Epithelial cell of proximal tubule (primary cell): ENCODE measurements at regions not wholly inside any gene's neighbourhood (a gene's known extent, or its start where the extent isn't known, plus 50 kb on each side); places are given as distances from the start of the nearest gene placed in this dataset.

Source experiments
- DNase-seq: peaks from one replicate; pipeline ENCODE4 v3.0.0-alpha.2; 2011; ENCODE audit warnings: low read depth
- H3K4me3 ChIP-seq: 2 replicates; pipeline ENCODE4 v1.5.1; 2011; ENCODE audit warnings: low read depth, mild to moderate bottlenecking, low read length
- TF ChIP-seq, protein P1 (sequence below): conservative IDR thresholded peaks from 2 replicates; pipeline ENCODE4 v1.5.1; 2012; ENCODE audit warnings: low read depth, mild to moderate bottlenecking, low read length

DNA sequence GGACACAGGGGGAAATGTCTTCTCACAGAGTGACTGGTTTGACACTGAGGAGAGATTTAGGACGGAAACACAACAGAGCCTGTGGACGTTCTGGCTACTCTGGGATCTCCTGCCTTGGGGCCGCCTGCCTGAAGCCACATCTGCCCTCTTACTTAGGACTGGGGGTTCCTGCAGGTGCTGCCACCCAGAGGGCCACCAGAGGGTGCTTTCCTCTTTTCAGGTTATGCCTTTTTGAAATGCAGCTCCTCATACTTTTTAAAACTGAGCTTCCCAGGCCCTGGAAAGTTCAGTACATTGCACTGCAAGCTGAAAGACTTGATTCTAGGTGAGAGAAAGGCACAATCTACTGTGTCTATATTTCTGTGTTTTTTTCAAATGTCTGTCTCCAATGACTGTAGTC is 92.2 kb upstream of the PGRMC2 start:
- TF ChIP-seq, protein P1, sequence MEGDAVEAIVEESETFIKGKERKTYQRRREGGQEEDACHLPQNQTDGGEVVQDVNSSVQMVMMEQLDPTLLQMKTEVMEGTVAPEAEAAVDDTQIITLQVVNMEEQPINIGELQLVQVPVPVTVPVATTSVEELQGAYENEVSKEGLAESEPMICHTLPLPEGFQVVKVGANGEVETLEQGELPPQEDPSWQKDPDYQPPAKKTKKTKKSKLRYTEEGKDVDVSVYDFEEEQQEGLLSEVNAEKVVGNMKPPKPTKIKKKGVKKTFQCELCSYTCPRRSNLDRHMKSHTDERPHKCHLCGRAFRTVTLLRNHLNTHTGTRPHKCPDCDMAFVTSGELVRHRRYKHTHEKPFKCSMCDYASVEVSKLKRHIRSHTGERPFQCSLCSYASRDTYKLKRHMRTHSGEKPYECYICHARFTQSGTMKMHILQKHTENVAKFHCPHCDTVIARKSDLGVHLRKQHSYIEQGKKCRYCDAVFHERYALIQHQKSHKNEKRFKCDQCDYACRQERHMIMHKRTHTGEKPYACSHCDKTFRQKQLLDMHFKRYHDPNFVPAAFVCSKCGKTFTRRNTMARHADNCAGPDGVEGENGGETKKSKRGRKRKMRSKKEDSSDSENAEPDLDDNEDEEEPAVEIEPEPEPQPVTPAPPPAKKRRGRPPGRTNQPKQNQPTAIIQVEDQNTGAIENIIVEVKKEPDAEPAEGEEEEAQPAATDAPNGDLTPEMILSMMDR = peak; percentile 81
- H3K4me3 ChIP-seq = no peak overlapping the region
- no peak for DNase-seq

DNA sequence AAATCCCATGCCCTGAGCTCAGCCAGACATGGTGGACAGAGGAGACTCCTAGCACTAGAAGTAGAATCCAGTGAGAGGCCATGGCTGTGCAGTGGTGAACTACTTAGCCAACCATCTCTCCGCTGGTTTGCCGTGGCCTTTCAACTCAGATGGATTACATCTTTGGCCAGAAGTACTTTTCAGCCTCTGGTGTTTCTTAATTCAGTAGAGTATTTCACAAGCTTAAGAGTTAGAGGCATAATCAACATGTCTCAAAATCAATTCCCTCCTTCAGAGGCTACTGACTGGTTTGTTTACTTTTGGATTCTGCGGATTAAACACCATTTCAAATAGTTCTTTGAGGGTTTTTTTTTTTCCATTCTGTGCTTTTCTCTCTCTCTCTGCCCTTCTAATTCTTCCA is 91.1 kb upstream of the PGRMC2 start:
- no peak overlapping the region for H3K4me3 ChIP-seq
- no peak for DNase-seq
- TF ChIP-seq, protein P1 = no peak

DNA sequence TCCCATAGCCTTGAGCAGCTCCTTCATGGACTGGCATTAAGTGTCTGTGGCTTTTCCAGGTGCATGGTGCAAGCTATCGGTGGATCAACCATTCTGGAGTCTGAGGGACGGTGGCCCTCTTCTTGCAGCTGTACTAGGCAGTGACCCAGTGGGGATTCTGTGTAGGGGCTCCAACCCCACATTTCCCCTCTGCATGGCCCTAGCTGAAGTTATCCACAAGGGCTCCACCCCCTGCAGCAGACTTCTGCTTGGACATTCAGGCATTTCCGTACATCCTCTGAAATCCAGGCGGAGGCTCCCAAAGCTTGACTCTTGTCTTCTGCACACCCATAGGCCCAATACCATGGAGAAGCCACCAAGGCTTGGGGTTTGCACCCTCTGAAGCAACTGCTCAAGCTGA is 89.3 kb upstream of the PGRMC2 start:
- DNase-seq = no peak
- no peak overlapping the region for H3K4me3 ChIP-seq
- TF ChIP-seq, protein P1 = no peak

DNA sequence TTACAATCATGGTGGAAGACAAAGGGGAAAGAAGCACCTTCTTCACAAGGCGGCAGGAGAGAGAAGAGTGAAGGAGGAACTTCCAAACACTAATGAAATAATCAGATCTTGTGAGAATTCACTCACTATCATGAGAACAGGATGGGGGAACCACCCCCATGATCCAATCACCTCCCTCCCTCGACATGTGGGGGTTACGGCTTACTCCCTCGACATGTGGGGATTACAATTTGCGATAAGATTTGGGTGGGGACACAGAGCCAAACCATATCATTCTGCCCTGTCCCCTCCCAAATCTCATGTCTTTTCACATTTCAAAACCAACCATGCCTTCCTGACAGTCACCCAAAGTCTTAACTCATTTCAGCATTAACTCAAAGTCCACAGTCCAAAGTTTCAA is 88.7 kb upstream of the PGRMC2 start:
- no peak overlapping the region for H3K4me3 ChIP-seq
- no peak for DNase-seq
- TF ChIP-seq, protein P1 = no peak

DNA sequence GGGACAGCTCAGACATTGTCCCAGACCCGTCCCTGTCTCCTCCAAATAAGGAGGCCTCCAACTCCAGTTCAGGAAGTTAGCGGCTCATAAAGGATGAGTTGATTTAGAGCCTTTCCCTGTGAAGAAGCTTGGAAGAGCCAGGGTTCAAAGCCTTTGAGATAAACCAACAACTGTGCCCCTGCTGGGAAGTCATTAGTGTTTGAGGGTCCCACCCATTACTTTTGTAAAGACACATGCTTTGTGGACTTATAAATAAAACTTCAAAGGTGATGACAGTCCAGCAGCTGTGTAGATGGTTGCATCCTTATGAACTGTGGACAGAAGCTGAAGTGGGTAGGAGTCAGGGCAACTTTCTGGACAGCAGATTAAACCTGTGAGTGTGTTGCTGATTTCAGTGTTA is 86.0 kb upstream of the PGRMC2 start:
- no peak for DNase-seq
- H3K4me3 ChIP-seq = no peak overlapping the region
- TF ChIP-seq, protein P1 = no peak

DNA sequence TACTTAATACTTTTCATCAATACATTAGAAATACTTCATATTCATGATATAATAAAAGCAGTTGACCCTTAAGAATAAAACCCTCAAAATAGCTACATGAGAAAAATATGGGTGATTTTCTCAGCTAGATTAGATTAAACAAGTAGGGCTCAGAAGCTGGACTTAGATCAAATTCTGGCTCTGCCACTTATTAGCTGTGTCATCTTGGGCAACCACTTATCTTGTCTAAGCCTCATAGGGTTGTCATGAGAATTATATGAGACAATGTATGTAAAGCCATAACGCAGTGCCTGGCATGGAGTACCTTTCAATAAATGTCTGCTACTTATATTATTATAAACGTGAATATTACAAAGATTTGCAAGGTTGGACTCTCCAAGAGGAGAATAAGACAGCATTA is 84.3 kb upstream of the PGRMC2 start:
- TF ChIP-seq, protein P1 = no peak
- DNase-seq = no peak
- H3K4me3 ChIP-seq = no peak overlapping the region

DNA sequence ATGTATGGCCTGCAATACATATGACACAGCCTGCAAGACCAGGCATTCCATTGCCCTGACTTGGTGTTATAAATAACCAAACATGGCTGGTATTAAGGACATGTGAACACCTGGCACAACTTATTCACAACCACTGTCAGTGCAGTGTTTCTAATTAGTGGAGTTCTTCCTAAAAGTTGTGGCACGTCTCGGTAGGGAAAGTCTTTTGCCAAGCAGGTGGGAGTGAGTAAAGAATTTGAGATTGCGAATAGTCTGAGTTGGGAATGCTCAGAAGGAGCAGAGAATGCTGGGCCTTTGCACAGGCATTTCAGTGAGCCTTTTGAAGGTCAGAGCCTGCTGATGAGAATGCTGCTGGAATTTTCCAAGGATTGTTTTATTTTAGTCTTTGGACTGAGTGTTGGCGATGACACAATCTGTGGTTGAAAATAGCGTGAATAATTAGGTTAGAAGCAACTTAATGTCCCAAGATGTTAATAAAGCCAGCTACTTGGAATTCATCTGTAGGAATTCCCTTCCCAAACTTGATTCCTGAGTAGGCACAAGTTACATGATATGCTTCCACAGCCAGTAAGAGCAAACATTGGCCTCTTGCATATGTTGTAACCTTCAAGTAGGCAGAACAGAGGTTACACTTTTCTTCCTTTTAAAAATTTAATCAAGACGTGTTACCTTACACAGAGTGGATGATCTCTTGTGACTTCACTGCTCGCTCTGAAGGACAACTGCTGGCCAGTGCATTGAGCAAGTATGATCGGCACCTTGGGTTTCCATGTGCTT is 83.6 kb upstream of the PGRMC2 start:
- DNase-seq = no peak

More for the DNA sequence above, 83.6 kb upstream of the PGRMC2 start:
- no peak overlapping the region for H3K4me3 ChIP-seq
- TF ChIP-seq, protein P1 = no peak
